Fibroblast of the conjunctiva (primary cell): ENCODE measurements at regions not wholly inside any gene's neighbourhood (a gene's known extent, or its start where the extent isn't known, plus 50 kb on each side); places are given as distances from the start of the nearest gene placed in this dataset.

Experiments
- DNase-seq: peaks from one replicate; pipeline ENCODE4 v3.0.0-alpha.2; 2010; ENCODE audit warnings: low read depth

- DNase-seq: no peak
Observed at GRCh38 chr5:73339051-73339575, 109.5 kb downstream of the FOXD1 start.

DNA sequence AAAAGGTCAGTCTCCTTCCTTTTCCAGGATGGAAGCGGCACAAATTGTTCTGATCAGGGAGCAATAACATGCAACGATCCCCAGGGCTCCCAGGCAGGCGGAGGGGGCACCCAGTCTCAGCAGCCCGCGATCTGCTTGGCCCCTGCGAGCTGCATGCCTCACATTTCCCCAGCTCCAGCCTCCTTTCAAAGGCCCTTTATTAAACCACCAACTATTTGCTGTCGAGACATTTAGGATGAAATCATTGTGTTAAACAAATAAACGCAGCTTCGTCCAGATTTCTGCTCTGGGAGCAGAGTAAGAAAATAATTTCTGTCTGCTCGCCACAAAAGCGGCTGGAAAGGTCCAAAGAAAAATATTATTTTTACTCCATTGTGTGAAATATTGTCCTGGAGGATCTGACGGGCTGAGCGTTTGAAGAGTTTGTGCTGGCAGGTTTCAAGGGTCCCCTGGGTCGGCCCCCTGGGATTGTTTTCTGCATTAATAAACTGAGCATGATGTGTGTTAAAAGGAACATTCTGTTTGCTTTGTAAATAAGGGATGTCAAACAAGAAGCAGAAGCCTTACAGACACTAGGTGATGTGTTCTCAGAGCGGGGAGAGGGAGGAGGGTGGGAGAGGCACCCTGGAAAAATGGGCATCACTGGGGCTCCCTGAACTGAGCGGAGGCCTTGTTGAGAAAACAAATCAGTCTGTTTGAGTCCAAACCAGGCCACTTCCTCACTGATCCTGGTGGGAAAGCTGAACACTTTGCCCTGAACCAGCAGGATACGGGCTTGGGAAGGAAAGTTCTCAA lies 110.1 kb downstream of the FOXD1 start:
- DNase-seq: peak; percentile 17

- no peak for DNase-seq
Observed at GRCh38 chr5:73337586-73338255, 110.9 kb downstream of the FOXD1 start.

GRCh38 chr5:73336366-73336765 lies 112.2 kb downstream of the FOXD1 start:
- DNase-seq: no peak

DNA sequence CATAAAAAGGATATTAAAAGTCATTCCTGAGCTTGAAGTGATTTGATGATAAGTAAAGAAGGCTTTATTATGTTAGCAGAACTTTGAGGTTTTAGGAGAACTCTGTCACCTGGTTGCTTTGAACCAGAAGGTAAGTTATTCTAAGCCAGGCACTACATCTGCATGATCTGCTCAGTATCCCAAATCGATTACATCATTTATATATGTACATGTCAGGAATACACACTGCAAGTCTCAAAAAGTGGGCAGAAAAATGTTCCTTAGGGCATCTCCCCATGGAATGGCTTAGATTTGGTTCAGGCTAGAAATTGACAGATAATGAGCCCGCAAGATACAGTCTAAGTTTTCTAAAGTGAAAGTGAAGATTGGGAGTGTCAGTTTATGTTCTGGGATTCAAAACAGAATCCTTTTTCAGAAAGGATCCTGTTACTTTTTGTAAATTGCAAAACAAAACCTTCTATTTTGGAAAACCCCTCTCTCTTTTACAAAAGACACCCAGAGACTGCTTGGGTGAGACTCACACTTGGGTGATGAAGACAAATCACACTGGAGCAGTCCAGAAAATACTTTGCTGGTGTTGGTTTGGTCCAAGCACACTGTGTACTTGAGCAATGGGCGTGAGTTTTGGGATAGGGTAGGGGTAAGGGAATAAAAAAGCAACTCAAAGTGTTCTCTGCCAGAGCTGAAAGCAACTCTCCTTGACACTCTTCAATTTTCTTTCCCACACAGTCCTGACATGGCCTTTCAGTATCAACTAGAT lies 114.5 kb downstream of the FOXD1 start:
- no peak for DNase-seq

DNA sequence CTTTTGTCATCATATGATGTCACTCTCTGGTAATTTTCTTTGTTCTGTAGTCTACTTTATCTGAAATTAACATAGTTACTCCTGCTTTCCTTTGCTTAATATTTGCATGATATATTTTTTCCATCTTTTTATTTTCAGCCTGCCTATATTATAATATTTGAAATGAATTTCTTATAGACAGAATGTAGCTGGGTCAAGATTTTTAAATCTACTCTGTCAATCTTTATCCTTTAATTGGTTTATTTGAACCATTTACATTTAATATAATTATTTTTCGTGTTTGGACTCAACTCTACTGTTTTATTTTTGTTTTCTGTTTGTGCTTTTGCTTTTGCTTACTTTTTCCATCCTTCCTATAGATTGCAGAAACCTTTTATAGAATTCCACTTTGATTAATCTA lies 118.0 kb downstream of the FOXD1 start:
- no peak for DNase-seq

- DNase-seq: no peak
Observed at GRCh38 chr5:73328640-73329039, 119.9 kb downstream of the FOXD1 start.

DNA sequence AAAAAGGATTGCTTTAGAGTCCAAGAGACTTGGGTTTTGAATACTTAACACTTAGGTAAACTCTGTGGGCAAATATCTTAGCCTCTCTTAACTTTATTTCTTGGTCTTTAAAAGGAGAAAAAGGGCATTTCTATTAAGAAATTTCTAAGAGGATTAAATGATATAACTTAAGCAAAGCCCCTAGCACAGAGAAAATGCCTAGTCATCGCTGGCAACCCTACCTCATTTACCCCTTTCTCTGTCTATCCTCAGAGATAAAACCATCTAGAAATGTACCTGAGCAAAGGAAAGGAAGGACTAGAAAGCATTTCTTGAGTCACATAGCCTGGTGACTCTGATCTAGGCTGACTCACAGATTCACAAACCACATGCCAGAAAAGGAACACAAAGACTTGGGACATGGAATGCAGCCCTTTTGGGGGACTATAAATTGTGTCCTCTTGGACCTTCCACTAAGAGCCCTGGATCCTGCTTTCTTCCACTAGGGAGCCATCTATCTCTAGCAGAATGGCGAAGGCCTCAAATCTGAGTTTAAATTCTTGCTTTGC lies 120.6 kb downstream of the FOXD1 start:
- DNase-seq: no peak

- no peak for DNase-seq
Observed at GRCh38 chr5:73325546-73325945, 123.0 kb downstream of the FOXD1 start.

GRCh38 chr5:73323466-73323865 lies 125.1 kb downstream of the FOXD1 start:
- DNase-seq: no peak

DNA sequence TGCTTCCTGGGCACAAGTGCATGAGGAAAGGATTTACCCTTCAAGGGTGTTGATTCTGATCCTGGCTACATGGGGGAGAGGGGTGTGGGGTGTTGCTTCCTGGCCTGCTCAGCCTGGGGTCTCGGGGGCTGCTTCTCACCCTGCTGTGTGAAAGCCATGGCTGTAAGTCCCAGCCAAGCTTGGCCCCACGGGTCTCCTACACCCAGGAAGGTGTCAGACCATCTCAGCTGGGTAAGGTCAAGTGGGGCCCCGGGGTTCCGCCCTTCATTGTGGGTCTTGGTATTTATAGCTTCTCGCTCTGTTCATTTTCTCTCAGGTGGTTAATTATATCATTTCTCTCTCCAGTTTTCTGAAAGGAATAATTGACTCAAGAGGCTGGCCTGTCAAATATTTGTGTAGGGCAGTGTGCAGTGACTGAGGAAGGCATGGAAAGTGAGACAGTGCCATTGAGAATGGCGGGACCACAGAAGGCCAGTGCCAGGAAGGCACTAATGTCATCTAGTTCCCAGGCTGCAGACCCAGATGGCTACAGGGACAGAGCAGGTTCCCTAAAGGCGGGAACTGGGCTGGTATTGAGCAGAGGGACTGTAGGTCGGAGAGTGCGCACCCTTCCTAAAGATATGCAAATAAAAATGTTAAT lies 126.0 kb downstream of the FOXD1 start:
- no peak for DNase-seq

GRCh38 chr5:73321757-73322436 lies 126.7 kb downstream of the FOXD1 start:
- no peak for DNase-seq

- no peak for DNase-seq
Observed at GRCh38 chr5:73319036-73319435, 129.5 kb downstream of the FOXD1 start.

GRCh38 chr5:73318308-73318719 lies 130.3 kb downstream of the FOXD1 start:
- DNase-seq: no peak

DNA sequence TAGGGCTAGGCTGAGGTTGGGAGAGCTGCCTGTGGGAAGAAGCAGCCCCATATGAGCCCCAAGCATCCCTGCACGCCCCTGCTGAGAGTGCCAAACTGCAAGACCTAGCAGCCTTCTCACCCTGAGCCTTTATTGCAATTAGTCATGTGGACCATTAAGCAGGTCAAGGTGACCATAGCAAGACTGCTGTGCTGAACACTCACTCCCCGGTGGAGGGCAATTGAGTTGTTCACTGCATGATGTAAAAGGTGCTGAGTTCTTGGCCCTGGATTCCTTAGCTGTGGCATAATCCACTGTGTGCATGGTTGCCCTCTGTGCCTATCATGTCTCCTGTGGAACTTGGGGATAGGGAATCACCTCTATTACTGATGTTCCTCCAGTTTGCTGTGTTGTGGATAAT lies 131.1 kb downstream of the FOXD1 start:
- DNase-seq: no peak

DNA sequence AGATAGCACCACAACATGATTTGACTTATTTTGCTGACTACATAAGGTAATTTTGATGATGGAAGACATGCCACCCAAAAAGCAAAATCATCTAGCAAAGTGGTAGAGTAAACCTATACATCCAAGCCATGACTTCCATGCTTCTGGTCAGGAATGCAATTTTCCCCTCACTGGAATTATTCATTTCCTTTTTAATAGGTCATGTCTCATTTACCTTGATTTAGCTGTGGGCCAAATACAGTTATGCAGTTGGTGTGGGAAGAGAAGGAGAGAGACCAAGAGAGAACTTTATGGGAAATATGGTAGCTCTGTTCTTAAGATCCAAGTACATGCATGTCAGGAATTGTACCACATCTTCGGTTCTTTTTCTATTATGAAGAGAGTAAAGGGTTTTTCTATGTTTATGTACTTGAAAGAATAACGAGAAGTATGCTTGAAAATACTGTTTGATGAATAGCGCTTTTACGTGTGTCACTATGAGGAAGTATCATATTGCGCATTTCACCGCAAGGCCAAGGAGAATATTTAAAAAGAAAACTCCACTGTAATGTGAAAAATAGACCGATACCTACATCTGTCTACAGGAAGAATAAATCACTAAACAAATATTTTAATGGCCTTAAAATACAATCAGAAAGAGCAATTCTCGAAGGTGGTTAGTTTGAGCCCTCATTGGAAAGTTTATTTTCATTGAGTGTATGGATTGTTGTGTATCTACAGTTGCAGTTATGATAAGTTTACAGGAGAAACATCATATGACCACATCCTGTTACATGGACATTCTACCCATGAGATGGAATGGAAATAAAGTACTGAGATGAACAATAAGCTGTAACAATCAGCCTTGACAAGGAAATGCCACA lies 134.0 kb downstream of the FOXD1 start:
- DNase-seq: no peak

DNA sequence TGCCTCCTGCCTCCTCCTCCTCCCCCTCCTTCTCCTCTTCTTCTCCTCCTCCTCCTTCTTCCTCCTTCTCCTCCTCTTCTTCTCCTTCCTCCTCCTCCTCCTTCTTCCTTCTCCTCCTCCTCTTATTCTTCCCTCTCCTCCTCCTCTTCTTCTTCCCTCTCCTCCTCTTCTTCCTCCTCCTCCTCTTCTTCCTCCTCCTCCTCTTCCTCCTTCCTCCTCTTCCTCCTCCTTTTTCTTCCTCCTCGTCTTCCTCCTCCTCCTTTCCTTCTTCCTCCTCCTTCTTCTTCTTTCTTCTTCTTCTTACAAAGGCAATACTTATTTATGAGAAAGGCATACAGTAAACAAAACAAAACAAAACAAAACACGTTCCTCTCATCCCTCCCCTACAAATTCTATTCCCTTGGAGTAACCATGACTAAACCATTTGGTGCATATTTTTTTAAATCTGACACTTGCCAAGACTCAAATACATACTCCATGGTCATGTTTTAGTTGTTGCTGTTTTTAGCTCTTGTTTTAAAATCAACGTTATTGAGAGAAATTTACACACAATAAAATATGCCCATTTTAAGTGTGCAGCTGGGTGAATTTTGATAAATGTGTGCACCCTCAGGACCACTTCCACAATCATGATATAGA lies 135.6 kb downstream of the FOXD1 start:
- no peak for DNase-seq

DNA sequence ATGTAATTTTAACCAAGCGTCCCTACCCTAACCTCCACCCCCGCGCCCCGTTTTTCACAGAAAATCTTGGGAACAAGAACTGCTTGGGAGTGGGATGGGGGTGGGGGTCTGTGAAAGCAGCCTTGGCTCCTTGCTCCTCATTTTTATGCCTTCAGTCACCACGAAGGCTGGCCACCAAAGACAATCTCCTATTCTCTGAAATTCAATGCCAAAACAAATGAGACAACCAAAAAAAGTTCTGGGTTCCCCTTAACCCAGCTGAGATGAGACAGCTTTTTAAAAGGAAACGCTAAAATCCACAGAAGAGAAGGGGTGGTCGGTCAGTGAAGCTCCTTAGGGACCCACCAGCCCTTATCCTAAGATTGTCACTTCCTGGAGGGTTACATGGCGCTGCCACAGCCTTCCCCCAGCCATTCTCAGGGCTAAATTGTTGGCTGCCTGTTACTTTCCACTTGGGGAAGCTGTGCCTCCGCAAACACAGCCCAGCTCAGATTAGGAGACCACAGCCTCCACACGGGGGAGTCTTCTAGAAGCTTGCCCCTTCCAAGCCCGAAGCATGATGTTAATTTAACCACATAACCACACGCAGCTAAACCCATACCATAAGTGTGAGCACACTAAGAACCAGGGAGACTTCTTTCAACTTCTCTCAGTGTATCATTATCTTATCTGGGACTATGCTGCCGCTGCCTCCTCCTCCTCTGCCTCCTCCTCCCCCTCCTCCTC lies 136.3 kb downstream of the FOXD1 start:
- DNase-seq: peak; percentile 47
